HG03196 (cell line): ENCODE measurements at regions not wholly inside any gene's neighbourhood (a gene's known extent, or its start where the extent isn't known, plus 50 kb on each side); places are given as distances from the start of the nearest gene placed in this dataset.

ENCODE experiments used
- ATAC-seq: cut with Tn5 transposase; IDR thresholded peaks from one replicate; pipeline ENCODE4 v1.9.1; 2021; ENCODE audit not compliant: unreplicated experiment

GRCh38 chr13:48761256-48761655 lies 107.5 kb downstream of the CYSLTR2 start:
- ATAC-seq: no peak

GRCh38 chr13:48769107-48769704 lies 115.5 kb downstream of the CYSLTR2 start:
- ATAC-seq: peak; percentile 89

GRCh38 chr13:48770372-48770771 lies 116.6 kb downstream of the CYSLTR2 start:
- no peak for ATAC-seq

GRCh38 chr13:48772908-48773307 lies 119.2 kb downstream of the CYSLTR2 start:
- ATAC-seq: no peak

DNA sequence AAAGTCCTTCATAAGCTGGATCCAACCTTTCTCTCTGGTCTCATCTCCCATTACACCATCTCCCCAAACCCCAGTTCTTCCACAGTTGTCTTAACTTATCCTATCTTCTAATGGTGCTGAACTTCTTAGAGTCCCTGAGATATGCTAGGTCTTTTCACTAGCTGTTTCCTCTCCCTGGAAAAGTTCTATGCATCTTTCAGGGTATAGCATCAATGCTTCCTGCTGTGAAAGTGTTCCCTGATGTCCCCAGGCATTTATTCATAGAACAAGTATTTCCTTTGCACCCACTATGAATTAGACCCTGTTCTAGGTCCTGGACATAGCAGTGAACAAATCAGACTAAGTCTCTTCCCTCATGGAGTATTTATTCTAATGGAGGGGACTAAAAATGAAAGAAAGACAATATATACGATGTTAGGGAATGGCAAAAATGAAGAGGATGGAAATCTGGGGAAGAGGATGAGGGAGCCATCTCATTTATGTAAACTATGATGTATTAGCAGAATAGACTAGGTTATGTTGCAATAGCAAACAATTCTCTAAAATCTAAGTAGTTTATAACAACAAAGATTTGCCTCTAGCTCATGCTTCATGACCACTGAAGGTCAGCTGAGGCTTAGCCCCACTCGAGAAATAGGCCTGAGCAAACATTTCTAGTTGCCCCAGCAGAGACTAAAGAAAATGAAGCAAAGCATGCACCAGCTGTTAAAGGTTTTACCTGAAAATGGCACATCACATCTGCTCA lies 120.0 kb downstream of the CYSLTR2 start:
- ATAC-seq: no peak

DNA sequence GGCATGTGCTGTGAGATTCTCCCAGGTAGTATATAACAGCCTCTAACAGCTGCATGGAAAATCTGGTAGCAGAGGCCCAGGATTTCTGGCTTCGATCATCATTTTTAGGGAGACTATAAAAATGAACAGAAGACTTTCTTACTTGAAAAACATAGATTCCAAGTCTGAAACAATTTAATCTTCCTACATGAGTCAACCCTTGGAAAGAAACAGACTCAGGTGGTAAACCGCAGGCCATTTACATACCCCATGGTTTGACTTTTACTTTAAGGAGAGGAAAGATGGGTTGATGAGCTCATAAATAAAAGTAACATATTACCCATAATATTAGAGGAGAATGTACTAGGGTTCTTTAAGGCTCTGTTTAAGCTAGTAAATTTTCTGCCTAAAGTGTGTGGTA lies 121.6 kb downstream of the CYSLTR2 start:
- ATAC-seq: no peak

- no peak for ATAC-seq
Observed at GRCh38 chr13:48775804-48776203, 122.1 kb downstream of the CYSLTR2 start.

GRCh38 chr13:48776401-48776800 lies 122.7 kb downstream of the CYSLTR2 start:
- no peak for ATAC-seq

DNA sequence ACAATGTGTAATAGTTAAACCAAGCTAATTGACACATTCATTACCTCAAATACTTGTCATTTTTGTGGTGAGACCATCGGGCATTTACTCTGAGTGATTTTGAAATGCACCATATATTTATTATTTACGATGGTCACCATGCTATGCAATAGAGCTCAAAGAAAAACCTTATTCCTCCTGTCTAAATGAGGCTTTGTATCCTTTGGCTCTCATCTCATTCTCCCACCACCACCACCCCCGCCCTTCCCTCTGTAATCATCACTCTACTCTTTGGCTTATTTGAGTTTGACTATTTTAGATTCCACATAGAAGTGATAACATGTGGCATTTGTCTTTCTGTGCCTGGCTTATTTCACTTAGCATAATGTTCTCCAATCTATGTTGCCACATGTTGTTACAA lies 124.9 kb downstream of the CYSLTR2 start:
- no peak for ATAC-seq

- no peak for ATAC-seq
Observed at GRCh38 chr13:48780713-48781341, 127.1 kb downstream of the CYSLTR2 start.

- ATAC-seq: no peak
Observed at GRCh38 chr13:48782429-48782840, 128.7 kb downstream of the CYSLTR2 start.

- no peak for ATAC-seq
Observed at GRCh38 chr13:48783181-48783630, 129.5 kb downstream of the CYSLTR2 start.

- no peak for ATAC-seq
Observed at GRCh38 chr13:48783695-48784230, 130.0 kb downstream of the CYSLTR2 start.

GRCh38 chr13:48784916-48785548 lies 131.3 kb downstream of the CYSLTR2 start:
- ATAC-seq: no peak

GRCh38 chr13:48790199-48790598 lies 136.5 kb downstream of the CYSLTR2 start:
- no peak for ATAC-seq

- no peak for ATAC-seq
Observed at GRCh38 chr13:48790966-48791365, 137.2 kb downstream of the CYSLTR2 start.

DNA sequence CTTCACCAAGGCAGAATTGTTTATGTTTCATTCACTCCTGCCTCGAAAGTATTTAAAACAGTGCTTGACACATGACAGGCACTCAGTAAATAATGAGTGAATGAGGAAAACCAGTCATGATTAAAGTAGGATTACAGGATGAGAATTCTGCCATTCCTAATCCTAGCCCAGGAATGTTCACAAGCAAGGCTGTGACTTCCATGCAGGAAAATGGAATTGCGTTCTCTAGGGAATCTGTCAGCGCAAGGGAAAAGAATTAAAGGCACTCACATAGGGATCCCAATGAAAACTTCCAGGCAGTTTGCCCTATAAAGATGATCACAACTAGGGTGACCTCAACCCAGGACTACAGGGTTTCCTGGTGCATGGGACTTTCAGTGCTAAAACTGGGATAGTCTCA lies 143.4 kb downstream of the CYSLTR2 start:
- no peak for ATAC-seq

DNA sequence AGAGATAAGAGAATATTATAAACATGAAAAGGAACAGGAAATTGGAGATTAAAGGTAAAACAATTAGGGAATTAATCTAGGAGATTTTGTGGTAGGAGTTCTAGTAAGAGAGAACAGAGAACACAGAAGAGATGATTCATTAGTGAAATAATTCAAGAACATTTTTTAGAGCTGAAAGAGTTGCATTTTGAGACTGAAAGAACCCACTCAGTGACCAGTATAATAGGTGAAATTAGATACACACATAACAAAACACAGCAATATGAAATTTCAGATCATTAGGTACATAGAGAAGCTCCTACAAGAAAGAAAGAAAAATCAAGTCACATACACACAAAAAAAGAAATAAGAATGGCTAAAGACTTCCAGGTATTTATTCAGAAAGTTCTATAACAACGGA lies 144.0 kb downstream of the CYSLTR2 start:
- no peak for ATAC-seq

DNA sequence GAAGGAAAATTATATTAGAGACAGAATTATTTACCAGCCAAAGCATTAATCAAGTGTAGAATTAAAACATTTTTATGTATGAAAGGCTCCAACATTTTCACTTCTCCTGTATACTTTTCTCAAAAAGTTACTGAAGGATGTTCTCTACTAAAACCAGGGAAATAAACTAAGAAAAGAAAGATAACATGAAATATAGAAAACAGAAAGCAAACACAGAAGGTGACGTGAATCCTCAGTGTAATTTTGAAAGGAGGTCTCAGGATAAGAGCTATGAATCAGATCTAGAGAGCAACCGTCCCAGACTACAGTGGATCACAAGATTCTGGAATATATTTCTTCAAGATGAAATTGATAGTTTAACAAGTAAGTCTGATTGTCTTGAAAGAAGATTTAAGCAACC lies 144.5 kb downstream of the CYSLTR2 start:
- ATAC-seq: no peak

- no peak for ATAC-seq
Observed at GRCh38 chr13:48801255-48801654, 147.5 kb downstream of the CYSLTR2 start.

DNA sequence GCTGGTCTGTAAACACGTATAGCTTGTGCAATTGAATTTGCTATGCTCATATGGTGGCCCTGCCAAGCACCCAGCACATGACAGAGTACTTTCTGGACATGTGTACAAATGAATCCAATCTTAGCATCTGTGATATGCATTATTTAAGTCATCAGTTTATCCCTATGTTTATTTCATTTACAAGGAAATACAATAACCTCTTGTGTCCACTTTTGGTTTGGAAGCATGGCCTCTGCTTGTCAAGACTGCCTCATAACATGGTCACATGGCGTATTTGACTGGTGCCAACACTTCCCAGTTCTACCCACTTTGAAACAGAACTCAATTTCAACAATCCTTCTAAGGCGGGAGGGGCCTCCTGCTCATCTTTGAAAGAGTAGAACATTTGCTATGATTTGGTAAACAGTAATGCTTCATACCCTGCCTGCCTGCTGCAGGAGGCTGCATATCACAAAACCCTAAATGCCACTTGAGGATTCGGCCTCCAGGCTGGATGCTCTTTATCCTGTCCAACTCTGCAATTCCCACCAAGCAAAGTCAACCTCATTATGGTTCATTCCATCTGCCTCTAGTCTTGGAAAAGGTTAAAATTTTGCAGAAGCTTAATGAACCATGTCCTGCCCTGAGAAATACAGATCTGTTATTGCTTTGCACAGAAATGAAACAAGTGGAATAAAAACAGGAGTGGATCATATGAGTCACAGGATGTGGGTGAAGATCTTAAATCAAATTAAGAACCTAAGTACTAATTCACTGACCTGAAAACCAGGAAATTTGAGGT lies 151.3 kb downstream of the CYSLTR2 start:
- ATAC-seq: no peak
